GM23338 (cell line): ENCODE measurements at regions not wholly inside any gene's neighbourhood (a gene's known extent, or its start where the extent isn't known, plus 50 kb on each side); places are given as distances from the start of the nearest gene placed in this dataset.

Source experiments
- ATAC-seq: fragments of 200-7000 bp; cut with Tn5 transposase; 3 replicates; pipeline ENCODE4 v1.9.1; 2020
- DNase-seq: peaks from one replicate; pipeline ENCODE4 v3.0.0-alpha.2; 2015; ENCODE audit warnings: low spot score
- H2AFZ ChIP-seq: fragments of 200-600 bp; sonication (generic); 2 replicates; pipeline ENCODE4 v1.8.0; 2016; ENCODE audit warnings: antibody characterized with exemption, mild to moderate bottlenecking, moderate library complexity
- H3F3A ChIP-seq: fragments of 200-600 bp; sonication (generic); replicated peaks from 2 replicates; pipeline ENCODE4 v1.8.0; 2017; ENCODE audit warnings: antibody characterized with exemption, mixed run types, low read depth
- H3K27ac ChIP-seq: fragments of 200-600 bp; sonication (generic); 2 replicates; pipeline ENCODE4 v1.6.1; 2016; ENCODE audit warnings: low read depth
- H3K27me3 ChIP-seq: fragments of 200-600 bp; sonication (generic); 2 replicates; pipeline ENCODE4 v1.8.0; 2016; ENCODE audit warnings: mild to moderate bottlenecking, mixed run types, moderate library complexity; ENCODE audit not compliant: insufficient read depth
- H3K36me3 ChIP-seq: fragments of 200-600 bp; sonication (generic); 2 replicates; pipeline ENCODE4 v1.8.0; 2016; ENCODE audit warnings: mild to moderate bottlenecking; ENCODE audit not compliant: insufficient read depth
- H3K4me1 ChIP-seq: fragments of 200-600 bp; sonication (generic); 2 replicates; pipeline ENCODE4 v1.8.0; 2016; ENCODE audit warnings: mild to moderate bottlenecking, moderate library complexity; ENCODE audit not compliant: insufficient read depth
- H3K4me2 ChIP-seq: fragments of 200-600 bp; sonication (generic); 2 replicates; pipeline ENCODE4 v1.7.1; 2017; ENCODE audit warnings: mixed run types
- H3K4me3 ChIP-seq: fragments of 200-600 bp; sonication (generic); 2 replicates; pipeline ENCODE4 v1.6.1; 2016; ENCODE audit warnings: mixed run types
- H3K79me2 ChIP-seq: fragments of 200-600 bp; sonication (generic); replicated peaks from 2 replicates; pipeline ENCODE4 v1.8.0; 2017; ENCODE audit warnings: mild to moderate bottlenecking; ENCODE audit not compliant: insufficient read depth
- H3K9me2 ChIP-seq: fragments of 200-600 bp; sonication (generic); 2 replicates; pipeline ENCODE4 v1.8.0; 2017; ENCODE audit not compliant: insufficient read depth
- H4K20me1 ChIP-seq: fragments of 200-600 bp; sonication (generic); replicated peaks from 2 replicates; pipeline ENCODE4 v1.8.0; 2017; ENCODE audit warnings: mild to moderate bottlenecking; ENCODE audit not compliant: insufficient read depth
- H3K27ac Mint-ChIP-seq: 2 replicates; pipeline ENCODE4 v1.8.0; 2020; ENCODE audit warnings: inconsistent platforms, mild to moderate bottlenecking, moderate library complexity, mixed read lengths
- H3K27me3 Mint-ChIP-seq: 3 replicates; pipeline ENCODE4 v1.8.0; 2022; ENCODE audit warnings: low read depth, mild to moderate bottlenecking, moderate library complexity, mixed read lengths, inconsistent platforms; ENCODE audit not compliant: insufficient read depth, poor library complexity
- H3K36me3 Mint-ChIP-seq: 3 replicates; pipeline ENCODE4 v1.8.0; 2021; ENCODE audit warnings: low read depth, mild to moderate bottlenecking, inconsistent platforms, moderate library complexity, mixed read lengths
- H3K4me1 Mint-ChIP-seq: 3 replicates; pipeline ENCODE4 v1.8.0; 2020; ENCODE audit warnings: mild to moderate bottlenecking, inconsistent platforms, mixed read lengths
- H3K4me3 Mint-ChIP-seq: 3 replicates; pipeline ENCODE4 v1.8.0; 2021; ENCODE audit warnings: moderate library complexity, mild to moderate bottlenecking, inconsistent platforms, mixed read lengths
- H3K9me3 Mint-ChIP-seq: 3 replicates; pipeline ENCODE4 v1.8.0; 2020; ENCODE audit warnings: moderate library complexity, mild to moderate bottlenecking, inconsistent platforms, mixed read lengths
- CREB1 ChIP-seq: fragments of 250-450 bp; sonication (Bioruptor Pico); IDR thresholded peaks from 2 replicates; pipeline ENCODE4 v1.5.0; 2020; ENCODE audit warnings: low read depth, mild to moderate bottlenecking, moderate library complexity
- EZH2 ChIP-seq: fragments of 200-600 bp; sonication (generic); IDR thresholded peaks from one replicate; pipeline ENCODE4 v1.8.0; 2017; ENCODE audit warnings: antibody characterized with exemption, mild to moderate bottlenecking, low read depth; ENCODE audit not compliant: unreplicated experiment
- EZH2phosphoT487 ChIP-seq: fragments of 200-600 bp; sonication (generic); IDR thresholded peaks from one replicate; pipeline ENCODE4 v1.8.1; 2018; ENCODE audit warnings: antibody characterized with exemption; ENCODE audit not compliant: unreplicated experiment
- JUNB ChIP-seq: IDR thresholded peaks from one replicate; pipeline ENCODE4 v1.6.1; 2016; ENCODE audit warnings: antibody characterized with exemption; ENCODE audit not compliant: unreplicated experiment
- NANOG ChIP-seq: IDR thresholded peaks from 2 replicates; pipeline ENCODE4 v1.6.1; 2016; ENCODE audit warnings: antibody characterized with exemption, borderline replicate concordance
- POLR2AphosphoS5 ChIP-seq: IDR thresholded peaks from 2 replicates; pipeline ENCODE4 v1.6.1; 2016; ENCODE audit warnings: antibody characterized with exemption, low read depth
- STAT1 ChIP-seq: IDR thresholded peaks from one replicate; pipeline ENCODE4 v1.6.1; 2016; ENCODE audit warnings: antibody characterized with exemption; ENCODE audit not compliant: unreplicated experiment
- ZNF114 ChIP-seq: fragments of 250-450 bp; sonication (Bioruptor Pico); IDR thresholded peaks from 2 replicates; pipeline ENCODE4 v1.5.0; 2020; ENCODE audit warnings: mild to moderate bottlenecking, moderate library complexity
- ZNF331 ChIP-seq: fragments of 250-450 bp; sonication (Bioruptor Pico); IDR thresholded peaks from 2 replicates; pipeline ENCODE4 v1.5.0; 2020; ENCODE audit warnings: low read depth, mild to moderate bottlenecking, moderate library complexity
- TF ChIP-seq, protein P1 (sequence below): IDR thresholded peaks from one replicate; pipeline ENCODE4 v1.6.1; 2018; ENCODE audit warnings: antibody characterized with exemption; ENCODE audit not compliant: unreplicated experiment
- TF ChIP-seq, protein P2 (sequence below), 2 experiments: fragments of 200-600 bp in 1 of 2; sonication (generic) in 1 of 2; conservative IDR thresholded peaks; 2 replicates each; pipeline versions ENCODE4 v1.5.1 to v1.6.1; 2016 to 2017; ENCODE audit warnings: antibody characterized with exemption in 2 of 2, low read depth in 2 of 2, mild to moderate bottlenecking in 2 of 2, moderate library complexity in 1 of 2
- TF ChIP-seq, protein P3 (sequence below): IDR thresholded peaks from 2 replicates; pipeline ENCODE4 v1.6.1; 2016; ENCODE audit warnings: antibody characterized with exemption
- TF ChIP-seq, protein P4 (sequence below): fragments of 250-450 bp; sonication (Bioruptor Pico); IDR thresholded peaks from 2 replicates; pipeline ENCODE4 v1.5.0; 2020; ENCODE audit warnings: mild to moderate bottlenecking, moderate library complexity

DNA sequence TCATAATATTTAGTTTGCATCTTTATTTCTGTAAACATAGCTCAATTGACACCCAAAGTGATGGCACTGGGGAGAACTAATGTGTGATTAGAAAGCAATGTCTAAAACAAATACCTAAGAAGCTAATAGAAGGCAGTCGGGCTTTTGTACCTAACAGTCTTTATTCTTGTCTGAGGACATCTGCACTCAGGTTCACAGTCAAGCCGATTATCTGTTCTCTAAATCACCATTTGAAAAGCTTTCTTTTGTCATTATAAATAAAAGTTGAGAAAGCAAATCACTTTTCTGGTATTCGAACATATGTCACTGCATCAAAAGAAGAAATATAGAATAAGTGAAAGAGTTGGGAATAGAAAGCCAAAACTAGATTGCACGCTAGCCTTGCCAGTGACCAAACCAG is 2037.9 kb upstream of the TENM3 start (continued):
- no peak for TF ChIP-seq CREB1 (CRISPR knock-in tag)
- TF ChIP-seq ZNF331 (CRISPR knock-in tag), result no peak
- no peak for TF ChIP-seq STAT1
- no peak for TF ChIP-seq JUNB
- no peak for TF ChIP-seq ZNF114 (CRISPR knock-in tag)
- no peak for TF ChIP-seq POLR2AphosphoS5

DNA sequence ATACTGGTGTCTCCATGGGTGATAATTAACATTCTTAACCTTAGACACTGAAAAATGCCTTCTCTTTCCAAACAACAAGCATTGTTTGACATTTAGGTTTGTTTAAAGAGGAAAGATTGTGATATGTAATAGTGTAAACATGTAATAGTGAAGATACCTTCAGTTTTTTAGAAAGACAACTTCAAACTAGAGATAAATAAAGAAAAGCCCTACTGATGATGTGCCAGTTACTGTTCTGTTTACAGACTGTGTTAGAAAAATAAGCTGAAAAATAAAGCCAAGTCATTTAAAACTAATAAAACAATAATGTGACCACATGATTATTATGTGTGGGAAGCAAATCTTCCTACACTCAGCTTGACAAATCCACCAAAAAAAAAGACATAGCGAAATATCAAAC is 2035.3 kb upstream of the TENM3 start:
- no peaks in the 10 kb centered on the region for H3K9me3 Mint-ChIP-seq
- no peak for DNase-seq
- Histone ChIP-seq H4K20me1 (no peaks in the 10 kb centered on the region), H3K4me3 (no peak overlapping the region), H3K27ac (no peak overlapping the region), H3K4me2 (no peak overlapping the region), H3K36me3 (no peaks in the 10 kb centered on the region), H3K4me1 (no peaks in the 10 kb centered on the region), H3K79me2 (no peaks in the 10 kb centered on the region), H3K27me3 (no peaks in the 10 kb centered on the region), H3F3A (no peaks in the 10 kb centered on the region), H2AFZ (no peak overlapping the region), H3K9me2 (no peaks in the 10 kb centered on the region; the same call in 1 of the 2 replicates)
- no peak overlapping the region for H3K4me3 Mint-ChIP-seq
- no peaks in the 10 kb centered on the region for H3K36me3 Mint-ChIP-seq
- no peak overlapping the region; the same call in 1 of the 2 replicates for H3K27ac Mint-ChIP-seq
- TF ChIP-seq NANOG (no peak), EZH2 (no peak), EZH2phosphoT487 (no peak), CREB1 (CRISPR knock-in tag) (no peak), POLR2AphosphoS5 (no peak), ZNF331 (CRISPR knock-in tag) (no peak), STAT1 (no peak), JUNB (no peak), ZNF114 (CRISPR knock-in tag) (no peak)
- TF ChIP-seq, protein P1, sequence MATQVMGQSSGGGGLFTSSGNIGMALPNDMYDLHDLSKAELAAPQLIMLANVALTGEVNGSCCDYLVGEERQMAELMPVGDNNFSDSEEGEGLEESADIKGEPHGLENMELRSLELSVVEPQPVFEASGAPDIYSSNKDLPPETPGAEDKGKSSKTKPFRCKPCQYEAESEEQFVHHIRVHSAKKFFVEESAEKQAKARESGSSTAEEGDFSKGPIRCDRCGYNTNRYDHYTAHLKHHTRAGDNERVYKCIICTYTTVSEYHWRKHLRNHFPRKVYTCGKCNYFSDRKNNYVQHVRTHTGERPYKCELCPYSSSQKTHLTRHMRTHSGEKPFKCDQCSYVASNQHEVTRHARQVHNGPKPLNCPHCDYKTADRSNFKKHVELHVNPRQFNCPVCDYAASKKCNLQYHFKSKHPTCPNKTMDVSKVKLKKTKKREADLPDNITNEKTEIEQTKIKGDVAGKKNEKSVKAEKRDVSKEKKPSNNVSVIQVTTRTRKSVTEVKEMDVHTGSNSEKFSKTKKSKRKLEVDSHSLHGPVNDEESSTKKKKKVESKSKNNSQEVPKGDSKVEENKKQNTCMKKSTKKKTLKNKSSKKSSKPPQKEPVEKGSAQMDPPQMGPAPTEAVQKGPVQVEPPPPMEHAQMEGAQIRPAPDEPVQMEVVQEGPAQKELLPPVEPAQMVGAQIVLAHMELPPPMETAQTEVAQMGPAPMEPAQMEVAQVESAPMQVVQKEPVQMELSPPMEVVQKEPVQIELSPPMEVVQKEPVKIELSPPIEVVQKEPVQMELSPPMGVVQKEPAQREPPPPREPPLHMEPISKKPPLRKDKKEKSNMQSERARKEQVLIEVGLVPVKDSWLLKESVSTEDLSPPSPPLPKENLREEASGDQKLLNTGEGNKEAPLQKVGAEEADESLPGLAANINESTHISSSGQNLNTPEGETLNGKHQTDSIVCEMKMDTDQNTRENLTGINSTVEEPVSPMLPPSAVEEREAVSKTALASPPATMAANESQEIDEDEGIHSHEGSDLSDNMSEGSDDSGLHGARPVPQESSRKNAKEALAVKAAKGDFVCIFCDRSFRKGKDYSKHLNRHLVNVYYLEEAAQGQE, result no peak
- TF ChIP-seq, protein P2, sequence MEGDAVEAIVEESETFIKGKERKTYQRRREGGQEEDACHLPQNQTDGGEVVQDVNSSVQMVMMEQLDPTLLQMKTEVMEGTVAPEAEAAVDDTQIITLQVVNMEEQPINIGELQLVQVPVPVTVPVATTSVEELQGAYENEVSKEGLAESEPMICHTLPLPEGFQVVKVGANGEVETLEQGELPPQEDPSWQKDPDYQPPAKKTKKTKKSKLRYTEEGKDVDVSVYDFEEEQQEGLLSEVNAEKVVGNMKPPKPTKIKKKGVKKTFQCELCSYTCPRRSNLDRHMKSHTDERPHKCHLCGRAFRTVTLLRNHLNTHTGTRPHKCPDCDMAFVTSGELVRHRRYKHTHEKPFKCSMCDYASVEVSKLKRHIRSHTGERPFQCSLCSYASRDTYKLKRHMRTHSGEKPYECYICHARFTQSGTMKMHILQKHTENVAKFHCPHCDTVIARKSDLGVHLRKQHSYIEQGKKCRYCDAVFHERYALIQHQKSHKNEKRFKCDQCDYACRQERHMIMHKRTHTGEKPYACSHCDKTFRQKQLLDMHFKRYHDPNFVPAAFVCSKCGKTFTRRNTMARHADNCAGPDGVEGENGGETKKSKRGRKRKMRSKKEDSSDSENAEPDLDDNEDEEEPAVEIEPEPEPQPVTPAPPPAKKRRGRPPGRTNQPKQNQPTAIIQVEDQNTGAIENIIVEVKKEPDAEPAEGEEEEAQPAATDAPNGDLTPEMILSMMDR (conservative IDR thresholded peaks at IDR 0.05; ENCODE audit: low read depth in 2 of 2), result no peak
- TF ChIP-seq, protein P3, sequence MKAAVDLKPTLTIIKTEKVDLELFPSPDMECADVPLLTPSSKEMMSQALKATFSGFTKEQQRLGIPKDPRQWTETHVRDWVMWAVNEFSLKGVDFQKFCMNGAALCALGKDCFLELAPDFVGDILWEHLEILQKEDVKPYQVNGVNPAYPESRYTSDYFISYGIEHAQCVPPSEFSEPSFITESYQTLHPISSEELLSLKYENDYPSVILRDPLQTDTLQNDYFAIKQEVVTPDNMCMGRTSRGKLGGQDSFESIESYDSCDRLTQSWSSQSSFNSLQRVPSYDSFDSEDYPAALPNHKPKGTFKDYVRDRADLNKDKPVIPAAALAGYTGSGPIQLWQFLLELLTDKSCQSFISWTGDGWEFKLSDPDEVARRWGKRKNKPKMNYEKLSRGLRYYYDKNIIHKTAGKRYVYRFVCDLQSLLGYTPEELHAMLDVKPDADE, result no peak
- TF ChIP-seq, protein P4, sequence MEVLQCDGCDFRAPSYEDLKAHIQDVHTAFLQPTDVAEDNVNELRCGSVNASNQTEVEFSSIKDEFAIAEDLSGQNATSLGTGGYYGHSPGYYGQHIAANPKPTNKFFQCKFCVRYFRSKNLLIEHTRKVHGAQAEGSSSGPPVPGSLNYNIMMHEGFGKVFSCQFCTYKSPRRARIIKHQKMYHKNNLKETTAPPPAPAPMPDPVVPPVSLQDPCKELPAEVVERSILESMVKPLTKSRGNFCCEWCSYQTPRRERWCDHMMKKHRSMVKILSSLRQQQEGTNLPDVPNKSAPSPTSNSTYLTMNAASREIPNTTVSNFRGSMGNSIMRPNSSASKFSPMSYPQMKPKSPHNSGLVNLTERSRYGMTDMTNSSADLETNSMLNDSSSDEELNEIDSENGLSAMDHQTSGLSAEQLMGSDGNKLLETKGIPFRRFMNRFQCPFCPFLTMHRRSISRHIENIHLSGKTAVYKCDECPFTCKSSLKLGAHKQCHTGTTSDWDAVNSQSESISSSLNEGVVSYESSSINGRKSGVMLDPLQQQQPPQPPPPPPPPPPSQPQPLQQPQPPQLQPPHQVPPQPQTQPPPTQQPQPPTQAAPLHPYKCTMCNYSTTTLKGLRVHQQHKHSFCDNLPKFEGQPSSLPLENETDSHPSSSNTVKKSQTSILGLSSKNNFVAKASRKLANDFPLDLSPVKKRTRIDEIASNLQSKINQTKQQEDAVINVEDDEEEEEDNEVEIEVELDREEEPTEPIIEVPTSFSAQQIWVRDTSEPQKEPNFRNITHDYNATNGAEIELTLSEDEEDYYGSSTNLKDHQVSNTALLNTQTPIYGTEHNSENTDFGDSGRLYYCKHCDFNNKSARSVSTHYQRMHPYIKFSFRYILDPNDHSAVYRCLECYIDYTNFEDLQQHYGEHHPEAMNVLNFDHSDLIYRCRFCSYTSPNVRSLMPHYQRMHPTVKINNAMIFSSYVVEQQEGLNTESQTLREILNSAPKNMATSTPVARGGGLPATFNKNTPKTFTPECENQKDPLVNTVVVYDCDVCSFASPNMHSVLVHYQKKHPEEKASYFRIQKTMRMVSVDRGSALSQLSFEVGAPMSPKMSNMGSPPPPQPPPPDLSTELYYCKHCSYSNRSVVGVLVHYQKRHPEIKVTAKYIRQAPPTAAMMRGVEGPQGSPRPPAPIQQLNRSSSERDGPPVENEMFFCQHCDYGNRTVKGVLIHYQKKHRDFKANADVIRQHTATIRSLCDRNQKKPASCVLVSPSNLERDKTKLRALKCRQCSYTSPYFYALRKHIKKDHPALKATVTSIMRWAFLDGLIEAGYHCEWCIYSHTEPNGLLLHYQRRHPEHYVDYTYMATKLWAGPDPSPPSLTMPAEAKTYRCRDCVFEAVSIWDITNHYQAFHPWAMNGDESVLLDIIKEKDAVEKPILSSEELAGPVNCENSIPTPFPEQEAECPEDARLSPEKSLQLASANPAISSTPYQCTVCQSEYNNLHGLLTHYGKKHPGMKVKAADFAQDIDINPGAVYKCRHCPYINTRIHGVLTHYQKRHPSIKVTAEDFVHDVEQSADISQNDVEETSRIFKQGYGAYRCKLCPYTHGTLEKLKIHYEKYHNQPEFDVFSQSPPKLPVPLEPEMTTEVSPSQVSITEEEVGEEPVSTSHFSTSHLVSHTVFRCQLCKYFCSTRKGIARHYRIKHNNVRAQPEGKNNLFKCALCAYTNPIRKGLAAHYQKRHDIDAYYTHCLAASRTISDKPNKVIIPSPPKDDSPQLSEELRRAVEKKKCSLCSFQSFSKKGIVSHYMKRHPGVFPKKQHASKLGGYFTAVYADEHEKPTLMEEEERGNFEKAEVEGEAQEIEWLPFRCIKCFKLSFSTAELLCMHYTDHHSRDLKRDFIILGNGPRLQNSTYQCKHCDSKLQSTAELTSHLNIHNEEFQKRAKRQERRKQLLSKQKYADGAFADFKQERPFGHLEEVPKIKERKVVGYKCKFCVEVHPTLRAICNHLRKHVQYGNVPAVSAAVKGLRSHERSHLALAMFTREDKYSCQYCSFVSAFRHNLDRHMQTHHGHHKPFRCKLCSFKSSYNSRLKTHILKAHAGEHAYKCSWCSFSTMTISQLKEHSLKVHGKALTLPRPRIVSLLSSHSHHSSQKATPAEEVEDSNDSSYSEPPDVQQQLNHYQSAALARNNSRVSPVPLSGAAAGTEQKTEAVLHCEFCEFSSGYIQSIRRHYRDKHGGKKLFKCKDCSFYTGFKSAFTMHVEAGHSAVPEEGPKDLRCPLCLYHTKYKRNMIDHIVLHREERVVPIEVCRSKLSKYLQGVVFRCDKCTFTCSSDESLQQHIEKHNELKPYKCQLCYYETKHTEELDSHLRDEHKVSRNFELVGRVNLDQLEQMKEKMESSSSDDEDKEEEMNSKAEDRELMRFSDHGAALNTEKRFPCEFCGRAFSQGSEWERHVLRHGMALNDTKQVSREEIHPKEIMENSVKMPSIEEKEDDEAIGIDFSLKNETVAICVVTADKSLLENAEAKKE (CRISPR knock-in tag), result no peak
- ATAC-seq, result no peak
- H3K27me3 Mint-ChIP-seq, result peaks cover 1% of the 10 kb centered on the region
- peaks cover 6% of the 10 kb centered on the region; the same call in 2 of the 3 replicates for H3K4me1 Mint-ChIP-seq
